B cell (primary cell): ENCODE measurements at regions not wholly inside any gene's neighbourhood (a gene's known extent, or its start where the extent isn't known, plus 50 kb on each side); places are given as distances from the start of the nearest gene placed in this dataset.

Source experiments
- ATAC-seq: fragments of 200-7000 bp; cut with Tn5 transposase; one replicate; pipeline ENCODE4 v1.10.0; 2021; ENCODE audit warnings: low read depth, mild to moderate bottlenecking, moderate number of reproducible peaks, moderate library complexity
- CTCF ChIA-PET: fragments of 350-600 bp; sonication (Branson Sonifier 250); formaldehyde crosslinking; loops from one replicate; lab custom pipeline; 2021; ENCODE audit warnings: antibody characterized with exemption, inconsistent platforms; lab: Charles Lee
- POLR2A ChIA-PET: fragments of 350-600 bp; sonication (Branson Sonifier 250); formaldehyde crosslinking; loops from one replicate; lab custom pipeline; 2021; ENCODE audit warnings: antibody characterized with exemption; lab: Charles Lee
- DNase-seq: peaks from one replicate; pipeline ENCODE4 v3.0.0; 2013
- H2AFZ ChIP-seq: 2 replicates; pipeline ENCODE4 v1.6.1; 2012; ENCODE audit warnings: mild to moderate bottlenecking, low read depth, low read length; ENCODE audit not compliant: insufficient read depth, poor library complexity, severe bottlenecking
- H3K27ac ChIP-seq, 2 donors: 1 replicate in 1 of 2; 2 replicates in 1 of 2; pipeline ENCODE4 v1.5.1; 2012 to 2013; ENCODE audit warnings: low read length in 2 of 2, mild to moderate bottlenecking in 2 of 2, moderate library complexity in 1 of 2
- H3K27me3 ChIP-seq, 4 experiments: fragments of 200-600 bp in 1 of 4; sonication (generic) in 1 of 4; replicated peaks in 1 of 4; 1 replicate in 2 of 4; 2 replicates in 2 of 4; pipeline versions ENCODE4 v1.6.1 to v1.7.0; 2013 to 2016; ENCODE audit warnings: low read length in 3 of 4, mild to moderate bottlenecking in 2 of 4, mixed read lengths in 1 of 4, moderate library complexity in 1 of 4; ENCODE audit not compliant: insufficient read depth in 4 of 4, control insufficient read depth in 3 of 4; ENCODE audit errors: control extremely low read depth in 1 of 4
- H3K36me3 ChIP-seq, 2 experiments: replicated peaks in 1 of 2; 1 replicate in 1 of 2; 2 replicates in 1 of 2; pipeline versions ENCODE4 v1.6.1 to v1.7.1; 2013; ENCODE audit warnings: low read length in 1 of 2; ENCODE audit not compliant: insufficient read depth in 2 of 2, control insufficient read depth in 1 of 2; ENCODE audit errors: control extremely low read depth in 1 of 2, extremely low read depth in 1 of 2
- H3K4me1 ChIP-seq, 2 donors: fragments of 200-600 bp in 1 of 2; sonication (generic) in 1 of 2; 1 replicate in 1 of 2; 2 replicates in 1 of 2; pipeline versions ENCODE4 v1.5.1 to v1.6.1; 2013 to 2017; ENCODE audit warnings: low read length in 2 of 2; ENCODE audit not compliant: control insufficient read depth in 2 of 2, insufficient read depth in 2 of 2
- H3K4me2 ChIP-seq: replicated peaks from 2 replicates; pipeline ENCODE3; 2012; ENCODE audit warnings: mild to moderate bottlenecking, low read depth, low read length; ENCODE audit not compliant: poor library complexity, severe bottlenecking
- H3K4me3 ChIP-seq, 5 experiments: fragments of 200-600 bp in 1 of 5; sonication (generic) in 1 of 5; 1 replicate in 3 of 5; 2 replicates in 2 of 5; pipeline versions ENCODE4 v1.5.1 to v1.7.0; 2011 to 2016; ENCODE audit warnings: low read length in 4 of 5, mild to moderate bottlenecking in 4 of 5, low read depth in 2 of 5, control low read depth in 1 of 5, moderate library complexity in 1 of 5; ENCODE audit not compliant: insufficient read depth in 1 of 5; ENCODE audit errors: control extremely low read depth in 1 of 5, extremely low read depth in 1 of 5
- H3K79me2 ChIP-seq: fragments of 200-600 bp; sonication (generic); one replicate; pipeline ENCODE4 v1.6.0; 2016; ENCODE audit warnings: low read length; ENCODE audit not compliant: control insufficient read depth, insufficient read depth
- H3K9ac ChIP-seq: fragments of 200-600 bp; sonication (generic); 2 replicates; pipeline ENCODE4 v1.6.1; 2017; ENCODE audit warnings: mild to moderate bottlenecking, low read length, moderate library complexity
- H3K9me3 ChIP-seq, 3 donors: one replicate each; pipeline versions ENCODE4 v1.6.1 to v1.7.1; 2013; ENCODE audit warnings: low read length in 2 of 3; ENCODE audit not compliant: control insufficient read depth in 2 of 3, insufficient read depth in 1 of 3; ENCODE audit errors: control extremely low read depth in 1 of 3
- H4K20me1 ChIP-seq: 2 replicates; pipeline ENCODE4 v1.6.0; 2012; ENCODE audit warnings: mild to moderate bottlenecking, low read length; ENCODE audit not compliant: insufficient read depth, control insufficient read depth, poor library complexity, severe bottlenecking
- H3K27ac Mint-ChIP-seq: one replicate; pipeline ENCODE4 v1.8.0; 2021; ENCODE audit warnings: mixed read lengths
- H3K27me3 Mint-ChIP-seq: one replicate; pipeline ENCODE4 v1.8.0; 2021; ENCODE audit warnings: mixed read lengths
- H3K4me1 Mint-ChIP-seq: one replicate; pipeline ENCODE4 v1.8.0; 2021; ENCODE audit warnings: mixed read lengths
- H3K4me3 Mint-ChIP-seq: one replicate; pipeline ENCODE4 v1.8.0; 2021; ENCODE audit warnings: mixed read lengths
- H3K9me3 Mint-ChIP-seq: one replicate; pipeline ENCODE4 v1.8.0; 2022; ENCODE audit warnings: mixed read lengths; ENCODE audit not compliant: insufficient read depth
- EZH2 ChIP-seq: IDR thresholded peaks from 2 replicates; pipeline ENCODE4 v1.6.1; 2012; ENCODE audit warnings: borderline replicate concordance, low read depth, mild to moderate bottlenecking, moderate library complexity, low read length; ENCODE audit not compliant: insufficient read depth, poor library complexity, severe bottlenecking
- WGBS: methylation state at CpG from one replicate; pipeline ENCODE4 v1.1.5; 2013; ENCODE audit warnings: missing lambda C conversion rate; ENCODE audit not compliant: insufficient coverage; 5-methylcytosine and 5-hydroxymethylcytosine counted together
- intact Hi-C: fragments of 100-400 bp; cut with micrococcal nuclease; formaldehyde crosslinking; loops from one replicate; pipeline ENCODE4 v1.10.0; 2022
- TF ChIP-seq, protein P1 (sequence below): fragments of 200-600 bp; IDR thresholded peaks from one replicate; pipeline ENCODE4 v1.8.0; 2022; ENCODE audit warnings: antibody characterized with exemption, mild to moderate bottlenecking

DNA sequence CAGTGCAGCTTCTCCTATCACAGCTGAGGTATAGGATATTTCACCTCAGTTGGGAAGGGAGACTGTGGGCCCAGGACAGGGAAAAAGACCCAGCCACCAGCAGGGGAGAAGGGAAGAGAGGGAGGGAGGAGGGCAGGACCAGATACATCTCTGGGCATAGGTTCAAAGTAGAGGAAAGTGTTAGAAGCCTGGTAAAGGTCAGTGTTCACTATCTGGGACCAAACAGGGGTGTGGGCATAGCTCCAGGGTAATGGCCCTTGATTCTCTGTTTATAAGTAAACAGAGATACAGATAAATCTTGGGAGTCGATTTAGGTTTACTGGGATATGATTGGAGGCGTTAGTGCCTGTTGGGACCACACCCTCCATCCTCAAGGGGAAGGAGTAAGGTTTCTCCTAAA, 266.2 kb downstream of the LRFN2 start:
- no peaks in the 10 kb centered on the region for H3K79me2 ChIP-seq
- DNase-seq (no peak), ATAC-seq (no peak)
- H2AFZ ChIP-seq: no peak overlapping the region
- H3K4me3 ChIP-seq: no peak overlapping the region
- no peak for TF ChIP-seq EZH2
- TF ChIP-seq, protein P1, sequence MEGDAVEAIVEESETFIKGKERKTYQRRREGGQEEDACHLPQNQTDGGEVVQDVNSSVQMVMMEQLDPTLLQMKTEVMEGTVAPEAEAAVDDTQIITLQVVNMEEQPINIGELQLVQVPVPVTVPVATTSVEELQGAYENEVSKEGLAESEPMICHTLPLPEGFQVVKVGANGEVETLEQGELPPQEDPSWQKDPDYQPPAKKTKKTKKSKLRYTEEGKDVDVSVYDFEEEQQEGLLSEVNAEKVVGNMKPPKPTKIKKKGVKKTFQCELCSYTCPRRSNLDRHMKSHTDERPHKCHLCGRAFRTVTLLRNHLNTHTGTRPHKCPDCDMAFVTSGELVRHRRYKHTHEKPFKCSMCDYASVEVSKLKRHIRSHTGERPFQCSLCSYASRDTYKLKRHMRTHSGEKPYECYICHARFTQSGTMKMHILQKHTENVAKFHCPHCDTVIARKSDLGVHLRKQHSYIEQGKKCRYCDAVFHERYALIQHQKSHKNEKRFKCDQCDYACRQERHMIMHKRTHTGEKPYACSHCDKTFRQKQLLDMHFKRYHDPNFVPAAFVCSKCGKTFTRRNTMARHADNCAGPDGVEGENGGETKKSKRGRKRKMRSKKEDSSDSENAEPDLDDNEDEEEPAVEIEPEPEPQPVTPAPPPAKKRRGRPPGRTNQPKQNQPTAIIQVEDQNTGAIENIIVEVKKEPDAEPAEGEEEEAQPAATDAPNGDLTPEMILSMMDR: no peak
- no peaks in the 10 kb centered on the region for H3K4me1 ChIP-seq
- peaks cover 0 to 4% (median 0%) of the 10 kb centered on the region in 4 experiments for H3K27me3 ChIP-seq
- POLR2A ChIA-PET: no interaction called here
- H3K36me3 ChIP-seq: no peaks in the 10 kb centered on the region
- no peak overlapping the region for H3K4me3 Mint-ChIP-seq
- peaks cover 7% of the 10 kb centered on the region for H3K9me3 Mint-ChIP-seq
- peaks cover 40% of the 10 kb centered on the region for H3K27me3 Mint-ChIP-seq
- H3K27ac ChIP-seq: no peak overlapping the region
- H3K9ac ChIP-seq: no peak overlapping the region
- no peak overlapping the region for H3K27ac Mint-ChIP-seq
- H3K9me3 ChIP-seq: peaks cover 0 to 20% (median 4%) of the 10 kb centered on the region in 3 donors
- WGBS: no CpG with 5 or more reads among the region's 2 CpGs
- CTCF ChIA-PET: interaction anchor here (1.1 kb wide), 1 partner anchor 9 kb away, joined by 4 read pairs; no protein-coding TSS in a partner anchor
- no peaks in the 10 kb centered on the region for H4K20me1 ChIP-seq
- no peak overlapping the region for H3K4me2 ChIP-seq
- H3K4me1 Mint-ChIP-seq: no peaks in the 10 kb centered on the region
- intact Hi-C loops: no loop called here

DNA sequence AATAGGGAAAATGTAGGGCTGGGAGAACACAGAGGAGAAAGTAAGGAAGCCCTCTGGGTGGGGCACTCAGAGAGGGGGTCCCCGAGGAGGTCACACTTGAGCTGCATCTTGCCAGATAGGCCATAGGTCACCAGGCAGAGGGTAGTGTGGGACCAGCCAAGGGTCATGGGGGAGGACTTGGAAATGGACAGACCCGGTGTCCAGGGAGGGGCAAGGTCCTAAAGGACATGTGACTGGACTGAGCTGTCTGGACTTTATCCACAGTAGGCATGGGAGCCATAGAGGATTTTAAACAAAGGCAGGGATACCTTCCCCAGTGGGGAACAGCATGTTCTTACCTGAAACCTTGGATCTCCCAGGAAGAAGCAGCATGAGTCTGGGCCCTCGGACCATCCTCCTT, 266.7 kb downstream of the LRFN2 start:
- H3K4me2 ChIP-seq: no peak overlapping the region
- CTCF ChIA-PET: interaction anchor here (1.1 kb wide), 1 partner anchor 9 kb away, joined by 4 read pairs; no protein-coding TSS in a partner anchor
- H3K4me1 ChIP-seq: no peaks in the 10 kb centered on the region
- POLR2A ChIA-PET: no interaction called here
- H3K9me3 Mint-ChIP-seq: peaks cover 7% of the 10 kb centered on the region
- no peak for TF ChIP-seq EZH2
- H3K4me3 Mint-ChIP-seq: no peak overlapping the region
- DNase-seq (no peak), ATAC-seq (no peak)
- H3K27me3 Mint-ChIP-seq: peaks cover 45% of the 10 kb centered on the region
- no peak overlapping the region for H3K9ac ChIP-seq
- H3K4me3 ChIP-seq: no peak overlapping the region
- H3K27me3 ChIP-seq: peaks cover 0 to 4% (median 0%) of the 10 kb centered on the region in 4 experiments
- 82% methylated on average over 3 of the region's 3 CpGs for WGBS
- H3K36me3 ChIP-seq: no peaks in the 10 kb centered on the region
- H3K27ac Mint-ChIP-seq: no peak overlapping the region
- H2AFZ ChIP-seq: no peak overlapping the region
- no peaks in the 10 kb centered on the region for H3K4me1 Mint-ChIP-seq
- peaks cover 0 to 20% (median 4%) of the 10 kb centered on the region in 3 donors for H3K9me3 ChIP-seq
- intact Hi-C loops: no loop called here
- H3K27ac ChIP-seq: no peak overlapping the region
- H3K79me2 ChIP-seq: no peaks in the 10 kb centered on the region
- H4K20me1 ChIP-seq: no peaks in the 10 kb centered on the region
